SW 1271 (cell line): ENCODE measurements at regions not wholly inside any gene's neighbourhood (a gene's known extent, or its start where the extent isn't known, plus 50 kb on each side); places are given as distances from the start of the nearest gene placed in this dataset.

Source experiments
- DNase-seq, 2 experiments: peaks; one replicate each; lab custom pipeline; 2025; lab: John Stamatoyannopoulos, UW

- no peak for DNase-seq
These were observed 206.8 kb upstream of the SP4 start for GRCh38 chr7:21221130-21221529.

GRCh38 chr7:21238400-21239116, 189.3 kb upstream of the SP4 start:
- DNase-seq = no peak

- no peak for DNase-seq
These were observed 184.6 kb upstream of the SP4 start for GRCh38 chr7:21243265-21243664.

GRCh38 chr7:21251151-21251800, 176.6 kb upstream of the SP4 start:
- no peak for DNase-seq

- peak; percentile 11 to 65 for DNase-seq
These were observed 173.9 kb upstream of the SP4 start for GRCh38 chr7:21253740-21254687.

- DNase-seq = peak; percentile 15 to 55
These were observed 171.5 kb upstream of the SP4 start for GRCh38 chr7:21256310-21256877.

GRCh38 chr7:21260939-21261338, 166.9 kb upstream of the SP4 start:
- no peak for DNase-seq

- peak; percentile 22 to 45 for DNase-seq
These were observed 166.0 kb upstream of the SP4 start for GRCh38 chr7:21261627-21262594.

- DNase-seq = no peak
These were observed 158.9 kb upstream of the SP4 start for GRCh38 chr7:21269021-21269420.

- DNase-seq = no peak
These were observed 151.3 kb upstream of the SP4 start for GRCh38 chr7:21276471-21277035.

GRCh38 chr7:21278944-21279343, 148.9 kb upstream of the SP4 start:
- no peak for DNase-seq

- DNase-seq = no peak
These were observed 146.7 kb upstream of the SP4 start for GRCh38 chr7:21281193-21281592.

GRCh38 chr7:21293771-21294170, 134.1 kb upstream of the SP4 start:
- no peak for DNase-seq

GRCh38 chr7:21299766-21300165, 128.1 kb upstream of the SP4 start:
- no peak for DNase-seq

GRCh38 chr7:21300692-21301091, 127.2 kb upstream of the SP4 start:
- peak in 1 of 2 experiments; percentile 3 for DNase-seq

GRCh38 chr7:21304808-21305375, 123.0 kb upstream of the SP4 start:
- DNase-seq = no peak

- no peak for DNase-seq
These were observed 122.2 kb upstream of the SP4 start for GRCh38 chr7:21305455-21306235.

GRCh38 chr7:21314954-21315353, 112.9 kb upstream of the SP4 start:
- no peak for DNase-seq
